HG02870 (cell line): ENCODE measurements at regions not wholly inside any gene's neighbourhood (a gene's known extent, or its start where the extent isn't known, plus 50 kb on each side); places are given as distances from the start of the nearest gene placed in this dataset.
"Not testable (repeated sequence)": the region's sequence is repeated elsewhere in the genome, so short reads cannot be mapped to it uniquely, and the experiment has no call there.

Experiments used
- ATAC-seq: cut with Tn5 transposase; IDR thresholded peaks from one replicate; pipeline ENCODE4 v1.9.1; 2021; ENCODE audit warnings: mild to moderate bottlenecking, moderate library complexity; ENCODE audit not compliant: unreplicated experiment

- no peak for ATAC-seq
Observed at GRCh38 chr17:14451729-14452191, 150.9 kb downstream of the HS3ST3B1 start.

GRCh38 chr17:14448818-14449217 is 147.9 kb downstream of the HS3ST3B1 start:
- no peak for ATAC-seq

DNA sequence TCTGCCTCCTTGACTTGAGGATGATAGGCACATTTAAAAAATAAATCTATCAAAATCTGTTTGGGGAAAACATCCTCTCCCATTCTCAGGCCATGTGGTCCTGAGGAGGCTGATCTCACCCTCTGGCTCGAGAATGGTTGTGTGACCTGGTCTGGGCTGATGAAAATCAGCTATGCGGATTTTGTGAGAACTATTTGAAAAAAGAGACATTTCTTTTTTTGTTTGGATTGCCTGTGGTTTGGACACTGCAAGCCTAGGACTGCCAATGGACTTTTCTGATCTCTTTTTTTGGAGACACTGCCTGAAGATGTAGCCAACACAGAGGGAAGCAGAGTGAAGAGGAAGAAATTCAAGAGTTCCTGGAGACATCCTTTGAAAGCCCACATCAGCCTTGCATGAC is 145.9 kb downstream of the HS3ST3B1 start:
- no peak for ATAC-seq

- ATAC-seq = no peak
Observed at GRCh38 chr17:14444915-14445314, 144.0 kb downstream of the HS3ST3B1 start.

GRCh38 chr17:14442798-14443528 is 142.1 kb downstream of the HS3ST3B1 start:
- ATAC-seq = no peak

- ATAC-seq = no peak
Observed at GRCh38 chr17:14437176-14437575, 136.3 kb downstream of the HS3ST3B1 start.

GRCh38 chr17:14436266-14436665 is 135.4 kb downstream of the HS3ST3B1 start:
- ATAC-seq = no peak

GRCh38 chr17:14434506-14434905 is 133.6 kb downstream of the HS3ST3B1 start:
- peak; percentile 91 for ATAC-seq

DNA sequence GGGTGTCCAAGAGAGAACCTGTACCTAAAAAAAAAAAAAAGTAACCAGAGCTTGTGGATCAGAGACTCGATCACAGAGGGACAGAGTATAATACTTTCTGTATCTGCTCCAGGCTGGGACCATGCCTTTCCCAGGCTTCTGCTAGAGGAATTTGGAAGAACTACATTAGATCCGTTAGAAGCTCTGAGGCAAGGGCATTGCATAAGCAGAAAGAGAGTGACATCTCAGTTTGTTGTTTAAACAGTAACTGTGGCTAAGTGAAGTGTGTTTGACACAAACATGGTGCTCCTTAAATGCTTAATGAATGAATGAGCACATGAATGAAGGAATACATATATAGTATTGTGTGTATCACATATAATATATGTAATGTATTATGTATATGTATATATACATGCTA is 131.2 kb downstream of the HS3ST3B1 start:
- no peak for ATAC-seq

GRCh38 chr17:14429084-14429483 is 128.2 kb downstream of the HS3ST3B1 start:
- no peak for ATAC-seq

GRCh38 chr17:14428648-14429029 is 127.8 kb downstream of the HS3ST3B1 start:
- no peak for ATAC-seq

DNA sequence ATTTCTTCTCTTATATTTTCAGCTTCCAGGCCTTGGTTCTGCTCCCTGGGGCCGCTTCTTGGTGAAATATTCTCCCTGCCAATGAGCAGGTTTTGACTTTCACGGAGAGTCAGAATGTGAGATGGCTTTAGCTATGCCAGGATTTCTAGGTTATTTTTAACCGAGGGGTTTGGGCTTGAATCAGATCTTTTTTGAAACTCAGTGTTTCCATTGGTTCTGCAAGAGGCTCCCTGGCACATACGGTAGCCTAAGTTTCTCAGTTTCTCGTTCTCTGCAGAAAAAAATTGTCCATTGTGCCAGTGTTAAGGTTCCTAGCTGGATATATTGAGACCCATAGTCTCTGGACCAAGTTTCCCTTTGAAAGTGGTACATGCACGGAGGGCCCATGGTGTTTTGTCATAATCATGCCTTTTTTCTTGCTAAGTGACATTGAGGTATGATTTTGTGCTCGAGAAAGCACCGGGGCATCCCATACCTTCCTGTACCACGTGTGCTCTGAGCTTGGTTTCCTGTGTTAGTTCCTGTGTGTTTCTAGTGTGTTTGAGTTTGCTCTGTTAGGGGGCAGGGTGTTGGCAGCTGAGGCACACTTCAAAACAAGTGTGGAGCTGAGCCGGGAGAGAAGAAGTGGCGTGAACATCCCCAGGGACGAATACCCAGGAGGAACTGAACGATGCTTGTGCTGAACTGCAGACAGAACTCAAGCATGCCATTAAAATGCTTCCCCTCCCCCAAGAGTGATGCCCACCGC is 127.2 kb downstream of the HS3ST3B1 start:
- ATAC-seq = peak; percentile 42

DNA sequence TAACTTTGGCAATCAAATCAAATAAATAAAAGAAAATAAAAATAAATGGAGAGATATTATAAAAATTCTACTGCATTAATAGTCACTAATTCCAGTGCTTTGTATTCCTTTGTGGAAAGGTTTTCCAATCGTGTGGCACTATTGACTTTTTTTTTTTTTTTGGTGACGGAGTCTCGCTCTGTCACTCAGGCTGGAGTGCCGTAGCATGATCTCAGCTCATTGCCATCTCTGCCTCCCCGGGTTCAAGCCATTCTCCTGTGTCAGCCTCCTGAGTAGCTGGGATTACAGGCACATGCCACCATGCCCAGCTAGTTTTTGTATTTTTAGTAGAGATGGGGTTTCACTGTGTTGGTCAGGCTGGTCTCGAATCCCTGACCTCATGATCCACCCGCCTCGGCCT is 122.3 kb downstream of the HS3ST3B1 start:
- ATAC-seq = not testable (repeated sequence)

DNA sequence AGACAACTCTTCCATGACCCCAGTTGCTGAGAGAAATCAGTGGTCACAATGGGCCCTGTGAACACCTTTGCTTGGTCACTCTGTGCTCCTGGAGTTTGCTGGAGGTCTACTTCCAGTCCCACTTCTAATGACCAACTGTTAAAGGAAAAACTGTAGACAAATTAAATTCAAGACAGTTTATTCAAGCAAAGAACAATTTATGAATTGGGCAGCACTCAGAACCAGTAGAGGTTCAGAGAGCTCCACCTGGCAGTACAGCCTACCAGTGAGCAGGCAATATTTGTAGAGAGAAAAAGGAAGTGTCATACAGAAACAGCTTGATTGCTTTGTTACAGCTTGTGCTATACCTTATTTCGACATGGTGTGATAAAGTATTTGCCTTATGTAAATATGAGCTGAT is 116.5 kb downstream of the HS3ST3B1 start:
- no peak for ATAC-seq

DNA sequence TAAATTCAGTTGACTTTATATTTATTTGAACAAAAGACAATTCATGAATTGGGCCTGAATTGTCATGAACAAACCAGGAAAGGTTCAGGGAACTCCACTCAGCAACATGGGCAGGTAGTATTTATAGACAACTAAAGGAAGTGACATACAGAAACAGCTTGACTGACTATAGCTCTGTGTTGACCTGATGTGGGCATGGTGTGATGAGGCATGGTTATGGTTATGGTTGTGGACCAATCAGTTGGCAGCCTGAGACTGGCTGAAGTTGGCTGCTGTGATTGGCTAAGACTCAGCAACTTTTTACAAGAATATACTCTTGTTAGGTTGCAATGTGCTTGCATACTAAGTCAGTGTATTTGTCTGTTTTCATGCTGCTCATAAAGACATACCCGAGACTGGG is 108.4 kb downstream of the HS3ST3B1 start:
- ATAC-seq = no peak

DNA sequence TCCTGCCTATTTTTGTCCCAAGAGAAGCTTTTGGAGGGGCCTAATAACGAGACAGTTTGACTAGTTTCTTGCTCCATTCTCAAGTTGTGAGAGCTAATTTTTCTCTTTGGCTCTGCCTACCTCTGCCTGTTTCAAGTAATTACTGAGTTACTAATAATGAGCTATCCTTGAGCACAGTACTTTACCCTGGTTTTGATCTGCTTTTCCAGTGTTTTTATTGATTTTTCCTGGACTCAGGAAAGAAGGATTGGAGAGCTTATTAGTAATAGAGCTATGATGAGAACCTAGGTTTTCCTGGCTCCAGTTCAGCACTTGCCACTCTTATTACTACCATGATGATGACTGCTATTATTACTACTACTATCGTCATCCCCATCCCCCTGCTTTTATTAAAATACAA is 106.7 kb downstream of the HS3ST3B1 start:
- ATAC-seq = no peak

- ATAC-seq = no peak
Observed at GRCh38 chr17:14405189-14405588, 104.3 kb downstream of the HS3ST3B1 start.
